ENCODE measurements at regions not wholly inside any gene's neighbourhood (a gene's known extent, or its start where the extent isn't known, plus 50 kb on each side); places are given as distances from the start of the nearest gene placed in this dataset.
"Not testable (repeated sequence)": the region's sequence is repeated elsewhere in the genome, so short reads cannot be mapped to it uniquely, and the experiment has no call there.

GRCh38 chr3:20558161-20558560, 372.2 kb upstream of the SGO1 start:
- no peak for DNase-seq (ENCODE audit: low read depth)

DNA sequence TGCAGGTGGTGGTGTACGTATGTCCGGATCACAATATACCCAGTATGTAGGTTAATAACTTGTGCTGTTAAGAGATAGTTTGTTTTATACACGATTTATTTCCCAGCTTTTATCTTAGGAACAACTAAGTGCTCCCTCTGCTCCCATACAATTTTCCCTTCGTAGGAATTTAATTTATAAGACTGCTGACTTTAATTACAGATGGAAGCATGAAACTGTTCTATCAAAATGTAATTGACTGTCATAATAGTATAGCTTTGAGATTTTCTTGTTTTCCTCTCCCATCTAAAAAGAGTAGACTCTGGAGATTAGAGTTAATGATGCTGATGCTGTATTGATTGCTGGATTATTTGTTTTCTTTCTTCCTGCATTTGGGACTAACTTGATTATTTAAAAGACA, 370.7 kb upstream of the SGO1 start:
- no peak for DNase-seq (ENCODE audit: low read depth)

GRCh38 chr3:20552605-20553275, 366.7 kb upstream of the SGO1 start:
- no peak for DNase-seq (ENCODE audit: low read depth)

GRCh38 chr3:20547361-20548269, 361.6 kb upstream of the SGO1 start:
- DNase-seq (ENCODE audit: low read depth): not testable (repeated sequence)

DNA sequence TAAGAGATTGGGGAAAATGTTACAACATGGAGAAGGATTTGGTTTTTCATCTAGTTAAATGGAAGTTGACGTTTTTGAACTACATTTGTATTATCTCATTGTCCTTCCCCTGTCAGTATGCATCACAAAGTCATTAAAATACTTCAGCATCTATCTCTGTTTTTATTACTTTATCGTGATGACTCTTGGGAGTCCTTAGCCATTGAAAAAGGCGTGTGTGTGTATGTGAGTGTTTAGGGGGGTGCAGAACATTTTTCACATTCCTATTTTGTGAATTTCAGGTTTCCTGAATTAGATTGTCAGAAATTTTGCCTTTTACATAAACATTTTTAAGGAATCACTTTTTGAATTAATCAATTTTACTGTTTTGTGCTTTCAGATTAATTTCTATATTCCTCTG, 360.6 kb upstream of the SGO1 start:
- peak; percentile 51 for DNase-seq (ENCODE audit: low read depth)

DNA sequence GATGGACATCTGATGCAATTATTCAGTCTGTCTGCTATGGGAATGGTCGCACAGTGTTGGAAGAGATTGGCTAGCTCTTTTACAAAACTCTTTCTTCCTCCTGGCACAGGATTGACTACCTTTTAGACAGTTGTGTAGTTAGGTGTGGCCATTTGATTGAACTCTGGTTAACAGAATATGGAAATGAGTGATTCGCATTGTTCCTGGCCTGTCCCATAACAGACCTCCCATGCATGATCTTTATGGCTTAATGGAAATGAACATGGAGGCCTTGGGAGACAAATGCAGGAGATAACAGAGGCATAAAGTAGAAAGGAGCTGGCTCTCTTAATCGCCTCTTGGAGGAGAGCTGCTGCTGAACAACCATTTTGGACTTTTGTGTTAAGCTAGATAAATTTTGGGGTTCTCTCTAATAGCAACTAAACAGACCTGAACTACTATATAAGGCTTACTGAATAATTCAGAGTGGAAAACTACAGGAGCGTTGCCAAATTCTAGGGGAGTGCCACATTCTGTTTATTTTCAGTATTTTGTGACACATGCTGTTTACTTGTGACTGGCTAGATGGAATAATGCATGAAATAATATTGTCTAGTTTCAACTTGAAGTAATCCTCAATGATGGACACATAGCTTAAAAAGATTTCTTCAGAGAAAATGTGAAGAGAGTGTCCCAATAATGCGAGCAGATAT, 357.7 kb upstream of the SGO1 start:
- no peak for DNase-seq (ENCODE audit: low read depth)

DNA sequence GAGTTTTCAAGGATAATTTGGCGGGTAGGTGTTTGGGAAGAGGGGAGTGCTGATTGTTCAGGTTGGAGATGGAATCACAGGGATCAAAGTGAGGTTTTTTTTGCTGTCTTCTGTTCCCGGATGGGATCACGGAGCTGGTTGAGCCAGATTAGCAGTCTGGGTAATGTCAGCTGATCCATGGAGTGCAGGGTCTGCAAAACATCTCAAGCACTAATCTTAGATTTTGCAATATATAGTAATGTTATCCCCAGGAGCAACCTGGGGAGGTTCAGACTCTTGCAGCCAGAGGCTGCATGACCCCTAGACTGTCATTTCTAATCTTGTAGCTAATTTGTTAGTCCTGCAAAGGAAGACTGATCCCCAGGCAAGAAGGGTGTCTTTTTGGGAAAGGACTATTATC, 354.1 kb upstream of the SGO1 start:
- DNase-seq (ENCODE audit: low read depth): no peak

DNA sequence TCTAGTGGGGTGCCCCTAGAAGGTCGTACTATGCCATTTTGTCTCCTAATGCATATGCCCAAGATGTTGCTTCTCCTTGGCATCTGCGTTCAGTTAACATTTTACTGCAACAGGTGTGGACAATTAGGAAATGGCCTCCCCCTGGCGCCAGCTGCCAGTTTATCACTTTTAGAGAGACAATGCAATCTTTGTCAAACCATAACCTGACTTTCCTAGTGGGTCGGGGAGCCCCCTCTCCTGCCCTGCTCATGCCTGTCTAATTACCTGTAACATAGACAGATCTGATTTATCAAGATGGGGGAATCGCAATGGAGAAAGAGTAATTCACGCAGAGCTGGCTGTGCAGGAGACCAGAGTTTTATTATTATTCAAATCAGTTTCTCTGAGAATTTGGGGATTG, 353.7 kb upstream of the SGO1 start:
- no peak for DNase-seq (ENCODE audit: low read depth)

GRCh38 chr3:20537234-20537633, 351.2 kb upstream of the SGO1 start:
- peak; percentile 13 for DNase-seq (ENCODE audit: low read depth)

DNA sequence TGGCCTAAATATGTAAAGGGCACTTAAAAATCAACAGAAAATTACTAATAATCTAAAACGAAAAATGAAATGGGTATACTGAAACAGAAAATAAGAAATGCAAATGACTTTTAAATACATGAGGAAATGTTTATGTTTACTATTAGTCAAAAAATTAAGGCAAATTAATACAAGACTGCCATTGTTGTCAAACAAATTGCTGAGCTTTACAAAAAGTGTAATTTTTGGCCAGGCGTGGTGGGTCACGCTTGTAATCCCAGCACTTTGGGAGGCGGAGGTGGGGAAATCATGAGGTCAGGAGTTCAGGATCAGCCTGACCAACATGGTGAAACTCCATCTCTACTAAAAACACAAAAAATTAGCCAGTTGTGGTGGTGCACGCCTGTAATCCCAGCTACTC, 343.9 kb upstream of the SGO1 start:
- no peak for DNase-seq (ENCODE audit: low read depth)

DNA sequence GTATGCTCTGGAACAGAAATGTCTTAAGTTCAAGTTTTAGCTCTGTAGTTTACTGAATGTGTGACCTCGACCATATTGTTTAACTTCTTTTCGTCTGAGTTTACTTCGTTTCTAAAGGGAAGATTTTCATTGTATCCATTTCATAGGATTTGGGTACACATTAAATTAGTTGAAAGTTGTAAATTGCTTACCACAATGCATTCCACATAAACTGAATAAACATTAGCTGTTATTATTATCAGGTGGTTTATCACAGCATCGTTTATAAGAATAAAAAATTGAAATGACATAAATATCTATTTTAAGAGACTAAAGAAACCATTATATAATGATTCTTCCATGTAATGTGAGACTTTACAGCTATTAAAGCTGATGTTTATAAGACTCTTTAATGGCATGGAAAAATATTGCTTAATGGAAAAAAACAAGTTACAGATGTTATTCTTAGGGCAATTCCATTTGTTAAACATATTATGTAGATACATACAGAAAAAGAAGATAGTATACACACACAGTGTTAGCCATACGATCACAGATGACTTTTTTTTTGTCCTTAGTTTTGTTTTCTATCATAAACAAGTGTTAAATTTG, 342.3 kb upstream of the SGO1 start:
- DNase-seq (ENCODE audit: low read depth): no peak

- DNase-seq (ENCODE audit: low read depth): no peak
Observed at GRCh38 chr3:20527368-20527767, 341.4 kb upstream of the SGO1 start.

DNA sequence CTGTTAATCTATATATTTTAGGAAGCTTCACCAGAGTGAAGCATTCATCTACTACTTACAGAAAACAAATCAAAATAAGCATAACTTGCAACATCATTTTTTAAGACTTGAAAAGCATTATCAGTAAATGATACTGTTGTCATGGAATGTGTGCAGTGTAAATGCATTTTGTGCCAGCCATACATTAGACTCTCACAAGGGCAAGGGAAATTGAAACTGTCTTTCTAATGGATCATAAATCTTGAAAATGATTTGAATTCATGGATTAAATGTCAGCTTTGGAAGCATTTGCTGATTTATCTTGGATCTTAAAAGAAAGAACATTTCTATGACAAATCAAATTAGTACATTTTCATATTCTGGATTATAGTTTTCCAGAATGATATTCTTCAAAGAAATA, 338.3 kb upstream of the SGO1 start:
- DNase-seq (ENCODE audit: low read depth): no peak

- no peak for DNase-seq (ENCODE audit: low read depth)
Observed at GRCh38 chr3:20523293-20523692, 337.3 kb upstream of the SGO1 start.

GRCh38 chr3:20517316-20517715, 331.3 kb upstream of the SGO1 start:
- not testable (repeated sequence) for DNase-seq (ENCODE audit: low read depth)

- no peak for DNase-seq (ENCODE audit: low read depth)
Observed at GRCh38 chr3:20516311-20516710, 330.3 kb upstream of the SGO1 start.

GRCh38 chr3:20515834-20516233, 329.8 kb upstream of the SGO1 start:
- no peak for DNase-seq (ENCODE audit: low read depth)

GRCh38 chr3:20511863-20512505, 326.0 kb upstream of the SGO1 start:
- peak; percentile 59 for DNase-seq (ENCODE audit: low read depth)

DNA sequence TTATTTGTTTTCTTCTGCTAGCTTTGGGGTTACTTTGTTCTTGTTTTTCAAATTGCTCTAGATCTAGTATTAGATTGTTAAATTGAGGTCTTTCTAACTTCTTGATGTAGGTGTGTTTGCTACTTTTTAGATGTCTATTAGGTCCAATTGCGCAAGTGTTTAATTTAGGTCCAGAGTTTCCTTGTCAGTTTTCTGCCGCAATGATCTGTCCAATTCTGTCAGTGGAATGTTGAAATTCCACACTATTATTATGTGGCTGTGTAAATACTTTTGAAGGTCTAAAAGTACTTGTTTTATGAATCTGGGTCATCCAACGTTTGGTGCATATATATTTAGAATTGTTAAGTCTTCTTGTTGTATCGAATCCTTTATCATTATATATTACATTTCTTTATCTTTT, 324.4 kb upstream of the SGO1 start:
- DNase-seq (ENCODE audit: low read depth): no peak

DNA sequence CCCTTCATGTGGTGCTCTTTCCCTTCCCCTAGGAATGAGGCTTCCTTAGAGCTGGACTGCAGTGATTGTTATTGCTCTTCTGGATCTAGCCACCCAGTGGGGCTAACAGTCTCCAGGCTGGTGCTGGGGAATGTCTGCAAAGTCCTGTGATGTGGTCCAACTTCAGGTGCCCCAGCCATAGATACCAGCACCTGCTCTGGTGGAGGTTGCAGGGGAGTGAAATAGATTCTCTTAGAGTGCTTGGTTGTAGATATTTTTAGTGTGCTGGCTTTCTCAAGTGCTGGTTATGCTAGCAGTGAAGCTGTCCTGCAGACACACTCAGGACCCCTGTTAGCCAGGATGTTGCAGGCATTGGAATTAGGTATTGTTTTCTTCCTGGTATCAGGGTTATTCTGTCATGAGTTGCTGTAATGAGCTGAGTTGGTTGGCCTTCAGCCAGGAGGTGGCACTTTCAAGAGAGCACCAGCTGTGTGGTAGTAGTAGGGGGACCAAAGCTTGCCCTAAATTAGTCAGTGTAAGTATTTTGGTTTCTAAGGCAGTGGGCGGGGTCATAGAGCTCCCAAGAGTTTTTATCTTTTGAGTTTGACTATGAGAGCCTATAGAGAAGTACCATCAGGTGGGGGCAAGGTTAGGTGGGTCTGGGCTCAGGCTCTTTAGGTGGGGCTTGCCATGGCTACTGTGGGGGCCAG, 317.5 kb upstream of the SGO1 start:
- no peak for DNase-seq (ENCODE audit: low read depth)

DNA sequence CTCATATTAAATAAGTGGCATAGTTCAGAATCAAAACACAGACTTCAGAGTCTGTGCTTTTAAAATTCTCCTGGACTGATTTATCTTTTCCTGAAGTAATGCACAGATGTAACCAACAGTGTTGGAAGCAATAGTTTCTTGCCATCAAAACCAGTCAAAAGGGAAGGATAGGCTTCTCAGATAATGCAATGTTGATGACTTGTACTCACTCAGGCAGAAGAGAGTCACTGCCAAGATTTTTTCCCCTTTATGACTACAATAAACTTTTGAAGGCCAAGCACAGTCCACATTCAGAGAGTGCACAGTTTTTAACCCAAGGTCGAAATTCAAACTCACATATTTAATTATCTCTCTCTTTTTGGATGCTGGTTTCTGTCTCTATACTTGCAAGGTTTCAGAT, 305.0 kb upstream of the SGO1 start:
- no peak for DNase-seq (ENCODE audit: low read depth)

All from LHCN-M2 (cell line).